Adrenal gland (tissue), 9 donors: ENCODE measurements at regions not wholly inside any gene's neighbourhood (a gene's known extent, or its start where the extent isn't known, plus 50 kb on each side); places are given as distances from the start of the nearest gene placed in this dataset.

Experiments
- DNase-seq, 7 donors: peaks; one replicate each; pipeline ENCODE4 v3.0.0-alpha.2; 2019 to 2020
- H3K27ac ChIP-seq, 5 donors: fragments of 200-600 bp; sonication (generic) in 4 of 5; 1 replicate in 3 of 5; 2 replicates in 2 of 5; pipeline versions ENCODE4 v1.5.1 to v1.8.0; 2016 to 2020; ENCODE audit warnings: mild to moderate bottlenecking in 1 of 5
- H3K27me3 ChIP-seq: fragments of 200-600 bp; 2 replicates; pipeline ENCODE4 v1.8.0; 2021
- H3K36me3 ChIP-seq, 2 donors: fragments of 200-600 bp; replicated peaks in 1 of 2; 1 replicate in 1 of 2; 2 replicates in 1 of 2; pipeline versions ENCODE4 v1.5.1 to v1.8.0; 2018 to 2022
- H3K4me1 ChIP-seq, 2 donors: fragments of 200-600 bp; replicated peaks in 1 of 2; 1 replicate in 1 of 2; 2 replicates in 1 of 2; pipeline versions ENCODE4 v1.5.1 to v1.8.0; 2018 to 2021
- H3K4me3 ChIP-seq, 4 donors: fragments of 200-600 bp; sonication (generic) in 3 of 4; one replicate each; pipeline ENCODE4 v1.5.1; 2016 to 2018
- H3K9me3 ChIP-seq, 3 donors: fragments of 200-600 bp; sonication (generic) in 1 of 3; replicated peaks in 1 of 3; 1 replicate in 2 of 3; 2 replicates in 1 of 3; pipeline versions ENCODE4 v1.5.1 to v1.8.0; 2016 to 2021
- CTCF ChIP-seq, 6 experiments: fragments of 450-650 bp in 4 of 6; fragments of 200-600 bp in 2 of 6; sonication (generic) in 1 of 6; IDR thresholded peaks; 1 replicate in 5 of 6; 2 replicates in 1 of 6; pipeline versions ENCODE4 v1.5.1 to v1.8.0; 2016 to 2021; ENCODE audit warnings: antibody characterized with exemption in 6 of 6, mild to moderate bottlenecking in 2 of 6, moderate library complexity in 1 of 6
- POLR2A ChIP-seq, 2 donors: fragments of 450-650 bp; IDR thresholded peaks; one replicate each; pipeline ENCODE4 v1.6.1; 2017; ENCODE audit warnings: antibody characterized with exemption in 2 of 2, mild to moderate bottlenecking in 2 of 2, moderate library complexity in 1 of 2
- WGBS, 4 donors: extraction: QIAGEN DNeasy Blood & Tissue Kit in 2 of 4; methylation state at CpG; one replicate each; pipeline versions ENCODE4 v1.1.5 to v1.1.7; 2013 to 2017; 5-methylcytosine and 5-hydroxymethylcytosine counted together
- intact Hi-C, 2 donors: fragments of 100-400 bp; cut with DNase I; formaldehyde crosslinking; loops; one replicate each; pipeline versions ENCODE4 v1.14.1 to v1.15.0; 2022 to 2023
- donor health status: healthy with polysubstance abuse.
- donor health status: Bipolar disorder and iron deficiency.
- donor health status: DM: yes; HTN: yes; CAD: no.
- donor health status: DM: no; HTN: no; CAD: no.
- donor health status: DM: no; HTN: no; CAD: no.

- H3K27me3 ChIP-seq = no peaks in the 10 kb centered on the region
- intact Hi-C loops = no loop called here
Observed at GRCh38 chr10:57921140-57921539, 346.6 kb downstream of the IPMK start.

GRCh38 chr10:57919864-57920263 lies 347.8 kb downstream of the IPMK start:
- Histone ChIP-seq H3K4me1 (no peaks in the 10 kb centered on the region), H3K27me3 (no peaks in the 10 kb centered on the region), H3K4me3 (no peak overlapping the region), H3K36me3 (no peaks in the 10 kb centered on the region), H3K27ac (no peak overlapping the region), H3K9me3 (no peaks in the 10 kb centered on the region)
- no peak for DNase-seq
- intact Hi-C loops = no loop called here
- TF ChIP-seq POLR2A (IDR thresholded peaks at IDR 0.05) (no peak), CTCF (IDR thresholded peaks at IDR 0.05) (no peak)
- 64 to 89% (median 83%) methylated on average over 1 of the region's 1 CpG for WGBS, 4 donors

More at GRCh38 chr10:57921140-57921539, 346.6 kb downstream of the IPMK start:
- H3K9me3 ChIP-seq = no peaks in the 10 kb centered on the region
- no peak for DNase-seq
- H3K27ac ChIP-seq = no peak overlapping the region
- no peak for TF ChIP-seq CTCF (IDR thresholded peaks at IDR 0.05)
- no peak for TF ChIP-seq POLR2A (IDR thresholded peaks at IDR 0.05)
- no peaks in the 10 kb centered on the region for H3K4me1 ChIP-seq
- no peak overlapping the region for H3K4me3 ChIP-seq
- no peaks in the 10 kb centered on the region for H3K36me3 ChIP-seq

- intact Hi-C loops = no loop called here
- H3K4me1 ChIP-seq = no peaks in the 10 kb centered on the region
- TF ChIP-seq POLR2A (IDR thresholded peaks at IDR 0.05) = no peak
- TF ChIP-seq CTCF (IDR thresholded peaks at IDR 0.05) = no peak
Observed at GRCh38 chr10:57917019-57917418, 350.7 kb downstream of the IPMK start.

DNA sequence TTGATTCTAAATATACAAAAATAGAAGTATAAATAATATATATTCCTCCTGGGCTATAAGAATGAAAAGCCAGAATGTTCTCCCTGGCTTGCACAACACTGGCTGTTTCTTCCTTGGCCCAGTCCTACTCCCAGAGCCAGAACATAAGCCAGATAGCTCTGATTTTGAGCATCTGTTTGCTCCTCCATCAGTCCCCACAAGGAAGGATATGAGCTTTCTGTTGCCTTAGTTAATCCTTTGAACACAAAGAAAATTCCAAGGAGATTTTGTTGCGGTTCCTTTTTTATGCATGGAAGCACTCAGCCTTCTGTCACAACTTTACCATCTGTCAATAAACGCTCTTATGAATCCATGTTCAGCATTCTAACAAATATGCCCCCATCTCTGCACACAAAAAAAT lies 361.8 kb downstream of the IPMK start:
- intact Hi-C loops = no loop called here
- H3K4me3 ChIP-seq = no peak overlapping the region
- H3K9me3 ChIP-seq = peaks cover 0 to 5% (median 0%) of the 10 kb centered on the region in 3 donors
- DNase-seq = no peak
- H3K36me3 ChIP-seq = no peaks in the 10 kb centered on the region
- H3K27ac ChIP-seq = no peak overlapping the region
- 90 to 95% (median 95%) methylated on average over 2 of the region's 2 CpGs for WGBS, 4 donors
- no peaks in the 10 kb centered on the region for H3K4me1 ChIP-seq
- no peaks in the 10 kb centered on the region for H3K27me3 ChIP-seq
- TF ChIP-seq CTCF (IDR thresholded peaks at IDR 0.05) = no peak
- TF ChIP-seq POLR2A (IDR thresholded peaks at IDR 0.05) = no peak

More at GRCh38 chr10:57917019-57917418, 350.7 kb downstream of the IPMK start:
- H3K4me3 ChIP-seq = no peak overlapping the region
- H3K36me3 ChIP-seq = no peaks in the 10 kb centered on the region
- H3K27ac ChIP-seq = no peak overlapping the region
- H3K27me3 ChIP-seq = no peaks in the 10 kb centered on the region
- H3K9me3 ChIP-seq = no peaks in the 10 kb centered on the region
- DNase-seq = no peak
